ENCODE measurements at regions not wholly inside any gene's neighbourhood (a gene's known extent, or its start where the extent isn't known, plus 50 kb on each side); places are given as distances from the start of the nearest gene placed in this dataset.

DNA sequence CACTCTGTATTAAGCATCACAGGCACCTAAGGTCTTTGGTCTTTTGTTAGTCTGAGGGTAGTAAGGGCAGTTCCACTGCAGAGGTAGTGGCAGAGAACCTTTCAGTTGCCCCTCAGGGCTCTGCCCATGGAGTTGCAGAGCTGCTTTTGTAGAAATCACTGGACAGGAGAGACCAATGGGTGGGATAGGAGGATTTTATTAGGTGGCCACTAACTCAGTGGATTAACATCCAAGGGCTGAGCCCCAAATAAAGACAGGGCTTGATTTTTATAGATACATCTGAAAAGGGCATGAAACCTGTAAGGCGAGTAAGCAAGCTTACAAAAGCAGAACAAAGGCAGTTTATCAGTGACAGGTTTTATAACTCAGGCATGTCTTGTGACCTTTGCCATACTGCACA, 1035.4 kb downstream of the SH3BGRL start:
- TF ChIP-seq POLR2AphosphoS5 (IDR thresholded peaks at IDR 0.05; ENCODE audit: low read depth, low read length): no peak
- no peak for TF ChIP-seq POLR2A (IDR thresholded peaks at IDR 0.05; ENCODE audit: low read depth, low read length)
- TF ChIP-seq POU2F2 (IDR thresholded peaks at IDR 0.05; ENCODE audit: low read depth, low read length): no peak
- TF ChIP-seq TAF1 (IDR thresholded peaks at IDR 0.05; ENCODE audit: low read depth, low read length): no peak
- TF ChIP-seq SPI1 (IDR thresholded peaks at IDR 0.05; ENCODE audit: low read depth, low read length): no peak
- no peak for TF ChIP-seq PAX5 (IDR thresholded peaks at IDR 0.05; ENCODE audit: insufficient read depth, low read length, severe bottlenecking)

Data from GM12891 (cell line).